HG03060 (cell line): ENCODE measurements at regions not wholly inside any gene's neighbourhood (a gene's known extent, or its start where the extent isn't known, plus 50 kb on each side); places are given as distances from the start of the nearest gene placed in this dataset.
A peak's percentile ranks its signal among the peaks of the same experiment; 100 is the strongest.

ENCODE experiments used
- ATAC-seq: cut with Tn5 transposase; IDR thresholded peaks from one replicate; pipeline ENCODE4 v1.9.1; 2021; ENCODE audit warnings: low read depth, moderate number of reproducible peaks; ENCODE audit not compliant: unreplicated experiment

DNA sequence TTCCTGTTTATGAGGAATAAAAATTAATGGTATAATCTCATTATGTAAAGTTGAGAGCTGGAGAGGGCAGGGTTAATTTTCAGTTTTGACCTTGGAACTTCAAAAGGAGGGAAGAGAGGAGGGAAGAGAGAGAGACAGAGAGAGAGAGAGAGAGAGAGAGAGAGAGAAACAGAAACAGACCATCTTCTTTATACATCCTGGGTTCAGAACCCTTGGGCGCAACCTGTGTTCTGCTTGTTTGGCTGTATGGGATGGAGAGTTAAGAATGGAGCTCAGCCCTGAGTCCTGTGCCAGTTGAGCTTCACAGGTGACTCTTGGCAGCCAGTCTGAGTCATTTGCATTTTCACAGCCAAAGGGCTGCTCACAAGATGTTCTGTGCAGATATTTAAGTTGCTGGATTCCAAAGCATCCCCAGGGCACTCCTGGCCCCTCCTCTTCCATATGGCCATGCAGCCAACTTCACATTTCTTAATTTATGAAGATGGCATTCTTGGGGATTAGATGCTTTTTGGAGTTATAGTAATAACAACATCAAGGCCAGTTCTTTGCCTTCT lies 143.5 kb downstream of the CARTPT start:
- no peak for ATAC-seq

DNA sequence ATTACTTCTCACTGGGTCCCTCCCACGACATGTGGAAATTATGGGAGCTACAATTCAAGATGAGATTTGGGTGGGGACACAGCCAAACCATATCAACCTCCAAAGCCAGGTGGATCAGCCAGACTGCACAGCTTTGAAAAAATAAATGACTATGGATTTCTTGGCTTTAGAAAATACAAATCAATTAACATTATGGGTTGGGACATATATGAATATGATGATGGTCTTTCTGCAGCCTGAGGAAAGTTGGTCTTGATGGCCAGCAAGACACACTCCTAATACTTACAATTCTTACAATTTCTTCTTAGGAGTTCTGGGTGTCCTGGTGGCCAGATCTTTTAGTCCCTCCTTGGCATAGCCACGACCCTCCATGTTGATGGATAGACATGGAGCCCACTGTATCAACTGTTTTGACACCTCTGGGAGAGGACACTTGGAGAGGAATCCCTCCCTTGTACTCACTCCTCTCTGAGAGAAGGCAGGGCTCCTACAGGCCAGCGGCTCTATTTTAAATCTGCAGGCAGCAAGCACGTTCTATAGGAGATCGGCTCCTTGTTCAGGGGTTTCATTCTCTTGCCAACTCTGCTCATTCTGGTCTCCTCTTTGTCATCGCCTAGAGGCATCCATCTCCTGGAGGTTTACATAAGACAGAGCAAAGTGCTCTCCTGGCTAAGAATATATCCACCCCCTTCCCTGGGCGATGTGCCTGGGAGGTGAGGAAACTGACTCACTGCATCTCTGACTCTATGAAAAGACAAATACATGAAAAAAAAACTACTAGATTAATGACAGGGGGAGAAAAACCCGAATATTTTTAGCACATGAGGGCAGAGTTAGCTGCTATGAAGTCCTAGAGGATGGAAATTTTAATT lies 145.9 kb downstream of the CARTPT start:
- no peak for ATAC-seq

DNA sequence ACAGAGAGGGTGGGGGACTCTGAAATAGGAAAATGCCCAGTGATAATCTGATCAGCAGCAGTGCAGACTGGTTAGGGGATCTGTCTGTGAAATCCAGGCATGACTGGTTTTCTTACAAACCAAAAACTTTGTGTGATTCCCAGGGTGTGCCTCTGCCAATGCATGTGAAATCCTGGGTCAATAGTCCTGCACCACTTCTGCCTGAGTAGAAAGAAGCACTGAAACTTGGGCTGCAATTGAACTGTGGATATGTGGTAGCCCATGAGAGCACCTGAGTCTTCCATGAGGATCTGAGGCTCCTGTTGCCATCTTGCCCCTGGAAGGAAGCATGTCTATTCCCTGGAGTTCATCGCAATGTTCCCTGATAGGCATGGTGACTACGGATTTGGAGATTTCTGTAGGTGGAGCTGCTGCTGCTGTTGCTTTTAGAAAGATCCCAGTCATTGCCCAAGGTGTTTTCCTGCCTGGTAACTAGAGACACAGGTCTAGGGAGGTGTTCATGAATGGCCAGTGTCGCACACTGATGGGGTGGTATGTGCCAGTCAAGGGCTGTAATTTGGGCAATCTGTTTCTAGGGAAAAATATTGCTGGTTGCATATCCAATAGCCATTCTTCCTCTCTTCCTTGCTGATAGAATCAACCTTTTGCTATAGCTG lies 146.7 kb downstream of the CARTPT start:
- no peak for ATAC-seq

DNA sequence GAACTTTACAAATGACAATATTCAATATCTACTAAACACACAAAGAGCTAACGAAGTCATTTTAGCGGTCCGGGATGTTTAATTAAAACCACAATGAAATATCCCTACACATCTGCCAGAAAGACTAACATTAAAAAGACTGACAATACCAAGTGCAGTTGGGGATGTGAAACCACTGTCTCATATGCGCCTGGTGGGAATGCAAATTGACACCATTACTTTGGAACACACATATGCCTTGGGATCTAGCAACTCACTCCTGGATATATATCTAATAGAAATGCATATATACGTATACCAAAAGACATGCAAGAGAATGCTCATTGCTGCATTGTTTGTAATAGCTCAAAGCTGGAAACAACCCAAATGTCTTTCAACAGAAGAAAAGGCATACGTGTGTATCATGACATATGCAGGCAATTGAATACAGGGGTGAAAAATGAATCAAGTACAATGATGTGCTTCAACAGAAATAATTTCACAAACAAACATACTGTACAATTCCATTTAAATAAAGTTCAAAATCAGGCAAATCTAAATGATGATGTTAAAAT lies 153.3 kb downstream of the CARTPT start:
- no peak for ATAC-seq

DNA sequence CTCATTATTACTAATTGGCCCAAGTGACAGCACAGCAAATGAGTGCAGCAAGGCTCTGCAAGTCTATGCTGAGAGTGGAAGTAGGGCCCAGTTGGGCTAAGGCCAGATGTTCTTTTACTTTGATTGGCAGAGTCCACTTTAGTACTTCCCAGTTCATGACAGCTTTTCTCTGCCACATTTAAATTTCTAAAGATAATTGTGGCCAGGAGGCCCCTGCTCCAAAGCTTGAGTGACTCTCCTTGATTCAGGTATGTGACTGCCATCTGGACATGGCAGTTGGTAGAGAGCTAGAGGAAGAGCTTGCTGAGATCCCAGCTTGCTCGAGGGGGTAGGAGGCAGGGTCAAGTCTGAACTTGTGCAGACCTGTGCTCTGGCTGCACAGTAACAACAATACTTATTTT lies 154.1 kb downstream of the CARTPT start:
- no peak for ATAC-seq

DNA sequence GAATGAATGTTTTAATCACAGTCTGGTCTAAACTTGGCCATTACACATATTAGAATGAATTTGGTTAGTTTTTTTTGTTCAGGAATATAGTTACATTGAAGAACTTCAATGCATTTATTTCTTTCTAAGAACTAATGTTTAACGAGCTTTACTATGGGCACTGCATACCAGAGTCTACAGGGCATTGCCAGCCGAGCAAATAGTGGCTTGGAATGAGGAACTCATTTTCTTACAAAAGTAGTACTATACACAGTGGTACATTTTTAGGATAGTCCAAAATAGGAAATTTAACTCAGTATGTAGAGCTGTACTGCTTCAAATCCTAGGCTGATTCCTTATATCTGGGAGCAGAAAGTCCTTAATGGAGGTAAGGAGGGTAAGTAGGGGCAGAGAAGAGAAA lies 155.4 kb downstream of the CARTPT start:
- ATAC-seq, result no peak

DNA sequence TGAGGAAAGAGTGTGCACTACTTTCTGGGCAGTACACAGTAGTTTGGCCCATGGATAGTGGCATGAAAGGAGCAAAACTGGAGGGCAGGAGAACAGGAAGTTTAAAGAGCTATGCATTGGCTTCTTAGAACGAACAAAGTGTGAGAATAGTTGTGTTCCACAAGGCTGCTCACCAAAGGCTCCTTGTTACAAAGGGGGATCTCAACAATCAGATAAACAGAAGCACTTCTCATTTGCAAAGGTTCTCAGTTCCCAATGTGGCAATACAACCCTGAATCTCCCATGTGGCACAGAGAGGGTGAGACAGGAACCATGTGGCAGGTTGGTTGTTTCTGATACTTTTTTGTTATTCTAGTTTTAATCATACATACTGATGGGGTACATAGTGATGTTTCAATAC lies 158.4 kb downstream of the CARTPT start:
- no peak for ATAC-seq

DNA sequence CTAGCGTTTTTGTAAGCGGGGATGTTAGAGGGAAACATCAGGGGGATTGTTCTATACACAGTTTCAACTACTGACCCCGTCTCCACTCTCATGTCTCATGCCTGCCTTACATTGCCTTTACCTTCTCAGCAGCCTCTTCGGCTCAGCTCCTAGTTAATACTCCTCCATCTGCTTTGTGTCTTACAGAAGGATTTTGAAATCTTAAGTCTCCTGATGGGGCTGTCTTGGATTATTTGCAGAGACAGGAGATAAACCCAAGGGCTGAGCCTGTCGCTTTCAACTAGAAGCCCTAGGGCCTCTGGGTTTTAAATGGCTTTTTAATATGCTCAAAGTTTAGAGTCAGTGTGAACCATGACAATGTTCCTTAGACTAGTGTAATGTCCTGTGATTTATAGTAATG lies 161.5 kb downstream of the CARTPT start:
- ATAC-seq, result no peak

DNA sequence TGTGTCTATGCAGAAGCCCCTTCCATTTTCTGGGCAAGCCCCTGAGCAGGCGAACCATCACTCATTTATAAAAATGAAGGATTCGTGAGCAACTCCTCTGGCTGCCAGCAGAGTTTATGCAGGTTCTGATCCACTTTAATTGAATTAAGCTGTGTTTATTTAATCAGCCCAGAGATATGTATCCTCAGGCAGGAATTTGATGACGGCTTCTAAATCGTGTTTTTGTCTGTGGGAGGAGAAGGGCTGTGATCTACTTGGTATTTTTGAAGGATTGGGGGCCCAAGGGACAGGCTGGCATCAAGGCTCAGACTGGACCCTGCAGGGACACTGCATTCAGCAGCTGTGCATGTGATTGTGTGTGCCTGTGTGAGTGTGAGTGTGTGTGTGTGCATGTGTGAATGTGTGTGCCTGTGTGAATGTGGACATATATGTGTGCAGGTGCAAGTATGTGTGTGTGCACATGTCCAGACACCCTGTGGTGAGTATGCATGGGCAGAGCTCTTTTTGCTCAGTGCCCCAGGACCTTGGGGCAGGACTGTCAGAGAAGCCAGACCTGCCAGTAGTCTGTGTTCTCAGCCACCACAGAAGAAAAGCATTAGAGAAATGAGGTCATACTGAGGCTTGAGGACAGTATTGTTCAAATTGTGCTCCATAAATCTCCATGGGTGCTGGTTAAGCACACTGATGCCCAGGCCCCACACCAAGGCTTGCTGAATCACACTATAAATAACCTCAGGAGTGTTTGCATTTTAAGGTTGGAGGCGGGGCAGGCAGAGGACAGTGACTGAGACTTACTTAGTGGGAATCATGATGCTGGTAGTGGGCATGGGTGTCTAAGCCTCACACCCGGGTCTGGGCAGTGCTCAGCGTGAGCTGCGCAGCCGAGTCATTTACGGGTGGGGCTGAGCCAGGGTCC lies 164.0 kb downstream of the CARTPT start:
- ATAC-seq, result no peak

DNA sequence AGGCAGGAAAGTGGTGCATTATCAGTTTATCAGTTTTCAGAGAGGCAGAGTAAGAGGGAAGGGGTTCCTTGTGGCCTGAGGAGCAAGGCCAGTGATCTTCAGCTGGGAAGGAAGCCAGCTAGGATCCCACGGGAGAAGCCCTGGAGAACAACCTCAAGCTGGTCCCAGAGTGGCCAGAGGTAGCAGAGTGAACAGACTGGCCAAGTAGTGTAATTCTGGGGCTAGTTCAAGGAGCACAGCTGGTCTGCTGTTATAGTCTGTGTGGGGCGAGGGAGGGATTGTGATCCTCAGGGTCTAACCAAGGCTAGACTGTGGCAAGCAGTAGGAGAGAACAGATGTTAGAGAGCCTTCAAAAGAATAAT lies 164.6 kb downstream of the CARTPT start:
- no peak for ATAC-seq

DNA sequence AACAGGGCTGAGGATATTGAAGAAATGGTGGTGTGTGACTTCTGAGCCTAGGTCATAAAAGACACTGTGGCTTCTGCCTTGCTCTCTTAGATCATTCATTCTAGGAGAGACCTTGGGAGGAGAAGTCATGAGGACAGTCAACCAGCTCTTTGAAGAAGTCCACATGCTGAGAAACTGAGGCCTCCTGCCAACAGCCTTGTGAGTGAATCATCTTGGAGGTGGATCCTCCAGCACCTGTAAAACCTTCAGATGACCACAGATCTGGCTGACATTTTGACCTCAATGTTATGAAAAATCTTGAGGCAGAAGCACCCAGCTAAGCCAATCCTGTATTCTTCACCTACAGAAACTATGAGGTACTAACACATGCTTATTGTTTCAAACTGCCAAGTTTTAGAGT lies 165.9 kb downstream of the CARTPT start:
- ATAC-seq, result no peak

DNA sequence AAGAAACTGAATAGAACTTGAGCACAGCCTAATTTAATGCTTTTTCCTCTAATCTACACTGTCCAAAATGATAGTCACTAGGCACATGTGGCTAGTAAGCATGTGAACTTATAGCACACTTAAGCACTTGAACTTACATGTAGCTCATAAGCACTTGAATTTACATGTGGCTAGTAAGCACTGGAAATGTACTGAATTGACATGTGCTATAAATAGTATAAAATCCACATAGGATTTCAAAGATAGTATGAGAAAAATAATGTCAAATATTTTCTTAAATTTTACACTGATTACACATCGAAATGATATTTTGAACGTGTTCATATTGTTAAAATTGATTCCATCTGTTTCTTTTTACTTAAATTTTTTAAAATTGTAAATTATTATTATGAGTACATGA lies 167.3 kb downstream of the CARTPT start:
- ATAC-seq, result no peak

DNA sequence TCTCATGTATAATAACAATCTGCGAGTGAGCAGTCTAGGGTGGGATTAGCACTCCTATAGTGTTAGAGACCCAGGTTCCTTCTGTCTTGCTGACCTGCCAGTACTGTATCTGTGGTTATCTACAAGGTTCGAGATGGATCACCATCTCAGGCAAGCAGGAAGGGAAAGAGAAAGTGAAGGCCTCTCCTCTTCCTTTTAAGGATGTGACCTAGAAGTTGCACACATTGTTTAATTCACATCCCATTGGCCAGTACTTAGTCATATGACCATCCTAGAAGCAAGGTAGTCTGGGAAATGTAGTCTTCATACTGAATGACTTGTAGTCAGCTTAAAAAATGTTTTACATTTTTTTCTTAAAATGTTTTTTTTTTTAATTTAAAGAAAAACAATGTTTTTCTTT lies 168.6 kb downstream of the CARTPT start:
- peak; percentile 98 for ATAC-seq

DNA sequence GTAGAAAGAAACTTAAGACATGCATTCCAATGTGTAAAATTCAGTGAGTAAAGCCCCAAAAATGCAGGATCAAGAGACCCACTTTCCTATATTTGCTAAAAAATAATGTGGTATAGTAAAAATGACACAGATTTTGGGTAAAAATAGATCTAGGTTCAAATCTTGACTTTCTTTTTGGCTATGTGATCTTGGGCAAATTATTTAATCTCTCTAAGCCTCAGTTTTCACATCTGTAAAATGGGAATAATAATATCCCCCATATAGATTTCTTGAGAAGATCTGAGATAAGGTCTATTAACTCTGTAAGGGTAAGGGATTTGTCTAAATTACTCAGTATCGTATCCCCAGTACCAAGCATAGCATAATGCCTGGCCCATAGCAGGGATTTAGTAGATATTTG lies 172.3 kb downstream of the CARTPT start:
- ATAC-seq, result no peak

DNA sequence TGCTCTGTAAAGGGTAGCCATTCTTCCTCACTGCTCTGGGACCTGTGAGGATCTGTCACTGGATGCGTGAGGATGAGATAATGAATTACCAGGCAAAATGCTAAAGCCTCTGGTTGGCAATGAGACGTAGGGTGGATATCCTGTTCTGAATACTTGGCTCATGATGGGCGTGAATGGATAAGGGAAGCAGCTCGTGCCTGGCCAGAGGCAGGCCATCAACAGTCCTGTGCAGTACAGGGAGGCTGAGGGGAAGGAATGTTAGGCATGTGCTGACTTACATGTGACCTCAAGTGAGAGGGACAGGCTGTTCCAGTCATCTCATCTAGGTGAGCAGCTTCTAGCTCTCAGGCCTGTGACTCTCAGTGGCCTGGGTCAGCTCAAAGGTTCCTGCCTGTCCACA lies 172.8 kb downstream of the CARTPT start:
- no peak for ATAC-seq

DNA sequence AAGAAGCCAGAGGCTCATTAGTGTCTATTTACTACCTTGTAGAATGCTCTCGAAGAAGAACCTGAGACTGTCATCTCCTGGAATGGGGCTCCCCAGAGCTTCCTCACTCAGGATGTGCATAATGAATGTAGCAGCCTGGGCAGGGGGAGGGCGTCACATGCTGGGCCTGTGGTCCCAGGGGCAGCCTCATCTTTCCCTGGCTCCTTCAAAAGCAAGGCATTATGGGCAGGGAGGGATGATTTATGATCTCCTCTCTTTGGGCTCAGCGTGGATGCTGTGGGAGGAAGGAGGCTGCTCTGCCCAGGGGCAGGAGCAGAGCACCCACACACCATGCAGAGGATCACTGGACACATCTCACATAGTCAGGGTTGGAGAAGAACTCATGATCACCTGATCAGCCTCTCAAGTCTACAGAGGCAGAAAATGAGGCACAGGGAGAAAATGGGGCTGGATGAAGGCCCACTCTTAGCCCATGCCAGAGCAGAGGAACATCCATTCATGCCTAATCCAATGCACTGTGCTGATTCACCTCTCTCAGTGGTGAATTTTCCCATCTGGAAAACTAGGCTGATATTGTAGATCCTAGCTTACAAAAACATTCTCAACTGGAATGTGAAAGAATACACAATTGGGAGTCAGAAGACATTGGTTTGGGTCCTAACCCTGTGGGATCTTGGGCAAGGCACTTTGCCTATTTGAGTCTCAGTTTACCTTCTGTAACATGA lies 173.7 kb downstream of the CARTPT start:
- no peak for ATAC-seq

DNA sequence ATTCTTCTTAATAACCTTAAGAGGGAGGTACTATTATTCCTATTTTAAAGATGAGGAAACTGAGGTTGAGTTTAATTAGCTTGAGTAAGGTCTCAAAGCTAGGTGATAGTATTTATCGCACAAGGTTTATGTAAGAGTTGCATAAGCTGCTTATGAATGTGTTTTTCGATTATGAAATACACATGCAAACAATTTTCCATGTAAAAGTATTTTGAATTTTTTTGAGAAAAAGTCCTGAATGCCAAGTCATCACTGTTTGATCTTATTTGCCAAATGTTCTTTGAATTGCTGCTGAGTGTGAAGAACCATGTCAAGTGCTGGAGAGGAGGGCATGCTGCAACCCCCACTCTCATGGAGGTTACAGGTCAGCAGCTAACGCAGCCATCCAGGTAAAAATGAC lies 174.4 kb downstream of the CARTPT start:
- no peak for ATAC-seq

DNA sequence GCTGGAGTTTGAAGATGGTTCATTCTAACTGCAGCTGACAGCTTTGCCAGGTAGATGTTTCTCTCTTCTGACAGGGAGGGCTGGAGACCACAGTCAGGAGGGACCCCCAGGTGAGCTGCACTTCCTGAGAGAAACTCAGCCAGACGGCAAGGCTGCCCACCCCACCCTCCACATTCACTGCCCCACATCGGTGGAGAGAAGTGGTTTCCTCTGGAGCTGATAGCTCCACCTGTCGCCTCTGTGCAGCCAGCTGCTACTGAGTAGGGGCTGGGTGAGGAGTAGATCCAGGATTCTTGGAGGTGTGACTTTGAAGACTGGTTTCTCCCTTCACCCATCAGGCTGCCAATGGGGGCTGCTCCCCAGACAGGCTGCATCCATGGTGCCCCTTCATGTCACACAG lies 175.0 kb downstream of the CARTPT start:
- ATAC-seq, result no peak

DNA sequence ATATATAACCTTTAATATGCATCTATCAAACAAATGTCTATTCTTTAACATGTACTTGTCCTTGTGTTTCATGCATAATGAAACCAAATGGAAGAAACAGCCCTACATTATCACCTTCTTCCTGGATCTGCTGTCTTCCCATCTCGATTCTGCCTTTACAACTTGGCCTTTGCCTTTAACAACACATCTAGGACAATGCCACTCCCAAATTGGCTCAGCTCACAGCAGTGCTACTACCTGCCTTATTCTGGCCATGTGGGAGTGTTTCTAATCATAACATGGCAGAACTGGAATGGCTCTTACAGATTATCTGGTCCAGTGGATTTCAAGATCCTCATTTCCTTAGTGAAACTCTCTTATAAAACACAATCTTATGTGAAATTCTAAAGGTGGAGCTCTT lies 176.5 kb downstream of the CARTPT start:
- no peak for ATAC-seq

DNA sequence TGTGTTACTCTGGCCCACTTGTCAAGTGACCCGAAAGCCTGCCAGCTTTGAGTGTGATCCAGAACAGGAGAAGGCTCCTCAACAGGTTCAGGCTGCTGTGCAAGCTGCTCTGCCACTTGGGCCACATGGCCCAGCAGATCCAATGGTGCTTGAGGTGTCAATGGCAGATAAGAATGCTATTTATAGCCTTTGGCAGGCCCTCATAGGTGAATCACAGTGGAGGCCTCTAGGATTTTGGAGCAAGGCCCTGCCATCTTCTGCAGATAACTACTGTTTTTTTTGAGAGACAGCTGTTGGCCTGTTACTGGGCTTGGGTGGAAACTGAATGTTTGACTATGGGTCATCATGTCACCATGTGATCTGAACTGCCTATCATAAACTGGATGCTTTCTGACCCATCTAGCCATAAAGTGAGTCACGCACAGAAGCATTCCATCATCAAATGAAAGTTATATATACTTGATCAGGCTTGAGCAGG lies 180.8 kb downstream of the CARTPT start:
- ATAC-seq, result no peak
